Germinal center (tissue), 1 donor: ENCODE measurements at regions not wholly inside any gene's neighbourhood (a gene's known extent, or its start where the extent isn't known, plus 50 kb on each side); places are given as distances from the start of the nearest gene placed in this dataset.

ENCODE experiments used
- DNase-seq: peaks from one replicate; pipeline ENCODE4 v3.0.0; 2012; ENCODE audit warnings: mixed read lengths, low spot score

GRCh38 chr2:71891719-71892422 lies 255.8 kb downstream of the CYP26B1 start:
- no peak for DNase-seq

DNA sequence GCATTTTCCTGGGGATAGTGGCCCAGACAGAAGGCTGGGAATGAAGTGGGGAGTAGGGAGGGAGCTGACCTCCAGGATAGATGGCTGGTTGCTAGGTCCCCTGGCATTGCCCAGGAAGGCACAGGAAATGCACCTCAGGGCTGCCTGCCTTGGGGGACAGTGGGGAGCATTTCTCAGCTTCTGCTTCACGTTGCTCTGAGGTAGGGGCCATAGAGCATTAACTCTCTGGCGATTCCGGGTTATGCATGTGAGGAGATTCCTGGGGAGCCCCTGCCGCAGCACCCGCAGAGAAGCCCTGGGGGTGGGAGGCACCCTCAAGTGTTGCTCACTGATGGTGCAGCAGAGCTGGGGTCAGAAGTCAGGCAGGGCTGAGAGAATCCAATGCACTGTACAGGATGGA lies 256.5 kb downstream of the CYP26B1 start:
- no peak for DNase-seq

DNA sequence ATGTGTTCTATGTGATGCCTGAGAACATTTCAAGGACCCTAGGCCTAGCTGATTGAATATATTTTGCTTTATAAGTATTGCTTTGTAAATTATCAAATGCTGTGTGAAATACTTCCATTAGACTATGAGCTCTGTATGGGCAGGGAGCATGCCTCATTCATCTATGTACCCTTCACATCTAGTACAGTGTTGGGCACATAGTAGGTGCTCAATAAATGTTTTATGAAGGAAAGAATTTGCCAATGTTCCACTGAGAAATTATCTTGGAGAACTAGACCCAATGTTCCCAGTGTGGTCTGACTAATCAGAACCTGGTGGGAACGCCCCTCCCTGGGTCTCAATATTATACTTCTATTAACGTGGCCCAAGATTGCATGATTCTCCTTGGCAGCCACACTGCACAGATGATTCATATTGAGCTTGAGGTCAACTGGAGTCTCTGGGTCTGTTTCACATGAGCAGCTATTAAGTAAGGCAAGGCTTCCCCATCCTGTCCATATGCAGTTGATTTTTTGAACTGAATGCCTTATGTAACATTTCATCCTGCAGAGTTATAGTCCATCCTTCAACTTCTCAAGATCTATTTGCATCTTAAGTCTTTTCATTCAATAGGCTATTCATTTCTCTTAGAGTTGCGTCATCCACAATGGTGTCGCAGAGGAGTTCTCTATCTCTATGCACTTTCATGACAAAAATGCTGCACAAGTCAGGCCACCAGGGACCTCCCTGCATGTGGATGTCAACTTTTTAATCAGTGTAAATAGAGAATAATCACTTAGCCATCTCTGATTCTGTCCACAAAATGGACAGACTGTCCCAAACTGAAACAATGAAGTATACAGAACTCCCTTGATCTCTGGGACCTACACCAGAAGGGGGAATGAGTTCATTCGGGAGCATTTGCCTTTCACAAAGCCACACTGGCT lies 257.6 kb downstream of the CYP26B1 start:
- DNase-seq, result no peak

- DNase-seq, result no peak
Observed at GRCh38 chr2:71888751-71889445, 258.8 kb downstream of the CYP26B1 start.

GRCh38 chr2:71887196-71887595 lies 260.5 kb downstream of the CYP26B1 start:
- DNase-seq, result no peak

- DNase-seq, result no peak
Observed at GRCh38 chr2:71886241-71886640, 261.4 kb downstream of the CYP26B1 start.

- no peak for DNase-seq
Observed at GRCh38 chr2:71884303-71885042, 263.2 kb downstream of the CYP26B1 start.

DNA sequence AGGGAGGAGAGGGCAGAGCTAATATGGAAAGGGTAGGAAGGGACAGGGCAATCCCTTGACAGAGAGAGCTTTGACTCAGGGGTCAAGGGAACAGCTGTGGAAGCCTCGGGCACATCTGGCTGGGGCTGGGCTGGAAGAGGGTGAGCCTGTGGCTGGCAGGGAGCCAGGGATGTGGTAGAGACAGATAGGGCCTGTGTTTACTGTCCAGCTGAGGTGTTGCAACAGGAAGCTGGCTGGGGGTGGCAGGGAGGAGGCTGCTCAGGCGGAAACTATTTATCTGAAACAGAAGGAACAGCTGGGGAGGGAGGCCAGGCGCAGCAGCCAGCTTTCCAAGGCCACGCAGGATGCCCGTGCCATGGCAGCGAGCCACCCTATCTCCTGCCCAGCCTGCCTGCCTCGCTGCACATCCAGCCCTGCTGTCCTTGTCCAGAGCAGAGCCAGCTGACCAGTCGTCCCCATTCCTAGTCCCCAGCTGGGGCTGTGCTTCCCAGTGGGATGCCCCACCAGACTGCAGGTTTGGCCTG lies 264.7 kb downstream of the CYP26B1 start:
- no peak for DNase-seq

DNA sequence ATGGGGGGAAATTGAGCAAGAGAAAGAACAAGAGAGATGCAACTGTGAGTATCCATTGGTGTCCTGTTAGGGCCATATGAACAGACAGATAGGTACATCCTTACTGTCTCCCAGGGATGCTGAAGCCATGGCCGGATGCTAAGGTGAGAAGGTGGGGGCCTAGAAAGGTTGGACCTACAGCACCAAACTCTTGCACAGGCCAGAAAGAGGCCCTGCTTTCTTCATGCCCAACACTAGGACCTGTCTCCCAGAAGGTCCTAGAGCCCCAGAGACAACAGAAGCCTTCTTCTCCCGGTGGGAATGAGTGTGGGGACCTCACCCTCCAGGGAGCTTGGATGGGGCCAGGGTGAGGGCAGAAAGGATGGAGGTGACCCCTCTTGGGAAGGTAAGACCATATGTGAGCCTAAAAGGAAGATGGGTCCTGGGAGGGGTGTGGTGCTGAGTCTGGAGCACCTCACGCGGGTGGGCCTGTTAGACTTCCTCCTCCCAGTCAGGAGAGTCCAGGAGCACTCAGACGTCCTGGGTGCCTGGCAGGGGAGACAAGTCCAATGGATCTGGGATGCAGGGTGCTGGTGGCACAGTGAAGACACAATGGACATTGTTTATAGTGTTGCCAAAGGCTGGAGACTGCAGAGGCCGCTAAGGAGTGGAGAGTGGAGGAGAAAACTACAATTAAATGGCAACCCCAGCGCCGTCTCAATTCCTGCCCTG lies 265.3 kb downstream of the CYP26B1 start:
- DNase-seq, result no peak

- DNase-seq, result no peak
Observed at GRCh38 chr2:71880846-71881610, 266.6 kb downstream of the CYP26B1 start.

DNA sequence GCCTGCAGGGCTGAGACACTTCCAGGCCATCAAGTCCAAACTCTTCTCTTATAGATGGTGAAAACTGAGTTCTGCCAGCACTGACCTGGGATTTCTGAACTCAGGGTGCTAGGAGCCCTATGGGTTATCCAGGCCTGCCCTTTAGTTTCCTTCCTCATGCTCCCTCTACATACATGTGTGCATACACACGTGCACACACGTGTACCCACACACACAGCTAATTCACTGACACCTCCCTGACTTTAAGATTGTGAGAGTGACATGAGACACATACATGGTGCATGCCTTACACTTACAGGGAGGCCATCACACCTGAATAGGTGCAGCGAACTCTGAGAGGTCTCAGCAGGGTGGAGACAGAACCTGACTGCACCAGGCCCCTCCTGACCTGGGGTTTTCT lies 267.4 kb downstream of the CYP26B1 start:
- DNase-seq, result no peak

- DNase-seq, result no peak
Observed at GRCh38 chr2:71879509-71880184, 268.0 kb downstream of the CYP26B1 start.

DNA sequence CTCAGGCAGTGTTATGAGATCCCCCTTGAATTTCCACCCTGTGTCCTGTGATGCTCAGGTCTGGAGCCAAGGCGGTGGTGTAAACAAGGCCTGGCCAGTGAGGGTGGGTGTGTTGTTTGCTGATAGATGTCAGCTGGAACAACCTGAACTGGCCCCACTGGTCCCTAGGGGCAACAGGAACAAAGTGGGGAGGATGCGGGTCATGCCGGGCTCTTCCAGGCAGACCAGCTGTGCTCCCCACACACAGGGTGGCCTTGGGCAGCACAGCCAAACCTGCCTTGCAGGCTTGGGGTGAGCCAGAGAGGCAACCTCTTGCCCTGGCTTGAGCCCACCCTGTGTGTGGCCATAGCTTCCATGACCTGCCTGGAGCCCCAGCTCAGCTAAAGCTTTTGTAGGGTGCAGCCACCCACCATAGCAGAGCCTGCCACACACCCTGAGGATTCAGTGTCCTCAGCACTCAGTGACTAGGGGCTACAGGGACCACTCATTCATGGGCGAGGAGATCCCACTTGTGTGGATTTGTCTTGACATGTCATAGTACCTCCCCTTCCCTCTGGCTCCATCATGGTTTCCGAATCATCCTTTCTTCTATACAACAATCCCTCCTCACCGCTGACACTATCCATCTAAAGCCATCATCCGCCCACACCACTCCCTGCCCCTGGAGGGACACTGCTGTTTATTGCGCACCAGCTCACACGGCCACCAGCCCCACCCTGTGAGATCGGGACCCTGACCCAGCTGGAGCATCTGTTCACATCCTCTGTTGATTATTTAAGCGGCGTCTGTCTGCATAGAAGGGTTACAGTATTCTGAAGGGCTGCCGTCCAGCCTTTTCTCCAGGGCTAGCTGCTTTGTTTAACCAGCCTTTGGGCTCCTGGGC lies 268.8 kb downstream of the CYP26B1 start:
- no peak for DNase-seq

DNA sequence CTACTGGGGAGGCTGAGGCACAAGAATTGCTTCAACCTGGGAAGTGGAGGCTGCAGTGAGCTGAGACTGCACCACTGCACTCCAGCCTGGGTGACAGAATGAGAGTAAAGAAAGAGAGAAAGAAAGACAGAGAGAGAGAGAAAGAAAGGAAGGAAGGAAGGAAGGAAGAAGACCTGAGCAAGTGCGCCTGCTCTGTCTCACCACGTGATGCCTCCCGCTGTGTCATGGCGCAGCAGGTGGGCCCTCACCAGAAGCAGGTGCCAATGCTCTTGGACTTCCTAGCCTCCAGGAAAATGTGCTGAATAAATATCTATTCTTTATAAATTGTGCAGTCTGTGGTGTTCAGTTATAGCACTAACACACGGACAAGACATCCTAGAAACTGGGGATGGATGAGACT lies 270.0 kb downstream of the CYP26B1 start:
- no peak for DNase-seq

GRCh38 chr2:71876542-71877451 lies 270.9 kb downstream of the CYP26B1 start:
- DNase-seq, result no peak

DNA sequence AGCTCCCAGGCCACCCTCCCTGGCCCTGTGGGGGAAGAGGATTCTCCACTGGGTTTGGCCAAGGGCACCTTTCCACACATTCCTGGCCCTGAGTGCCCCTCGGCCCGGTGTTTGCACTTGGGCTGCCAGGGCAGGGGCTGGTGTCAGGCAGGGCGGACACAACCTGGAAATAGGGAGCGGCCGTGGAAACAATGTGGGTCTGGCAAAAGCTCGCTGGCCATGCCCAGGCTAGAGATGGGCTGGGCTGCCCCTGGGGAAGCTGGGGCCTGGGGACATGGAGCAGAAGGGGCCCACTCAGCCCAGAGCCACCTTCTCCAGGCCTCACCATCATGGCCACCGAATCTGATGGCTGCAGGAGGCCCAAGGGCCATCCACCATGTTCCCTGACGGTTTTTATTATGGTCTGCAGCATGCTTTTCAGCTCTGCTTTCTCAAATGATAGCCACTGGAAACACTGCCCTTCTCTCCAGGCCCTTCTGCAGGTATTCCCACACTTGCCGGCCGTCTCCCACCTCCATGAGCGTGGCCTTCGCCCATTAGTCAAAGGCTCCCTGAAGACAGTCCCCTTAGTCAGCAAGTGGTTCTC lies 275.1 kb downstream of the CYP26B1 start:
- DNase-seq, result no peak

DNA sequence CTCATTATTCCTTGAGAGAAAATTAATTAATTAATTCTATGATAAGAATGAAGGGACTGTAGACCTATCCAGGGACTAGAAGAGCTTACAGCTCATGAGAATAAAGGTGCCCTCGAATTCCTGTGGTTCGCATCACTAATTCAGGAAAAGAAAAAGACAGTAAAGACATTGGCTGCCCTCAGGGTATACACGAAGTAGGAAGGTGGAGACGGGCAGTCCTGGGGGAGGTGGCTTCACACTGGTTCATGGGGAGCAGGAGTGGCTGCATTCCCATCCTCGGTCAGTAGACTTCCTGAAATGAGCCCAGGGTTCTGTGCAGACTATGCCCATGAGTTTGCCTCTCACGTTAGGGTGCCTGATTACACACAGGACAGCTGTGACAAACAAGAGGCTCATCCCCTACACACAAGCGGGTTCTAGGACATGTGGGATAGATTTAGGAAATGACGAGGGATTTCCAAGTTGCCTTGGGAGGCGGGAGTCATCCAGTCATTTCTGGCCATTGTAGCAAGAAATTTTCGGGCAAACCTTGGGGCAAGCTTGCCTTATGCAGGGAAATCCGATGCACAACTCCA lies 282.2 kb downstream of the CYP26B1 start:
- DNase-seq, result no peak
